ENCODE measurements at regions not wholly inside any gene's neighbourhood (a gene's known extent, or its start where the extent isn't known, plus 50 kb on each side); places are given as distances from the start of the nearest gene placed in this dataset.

DNA sequence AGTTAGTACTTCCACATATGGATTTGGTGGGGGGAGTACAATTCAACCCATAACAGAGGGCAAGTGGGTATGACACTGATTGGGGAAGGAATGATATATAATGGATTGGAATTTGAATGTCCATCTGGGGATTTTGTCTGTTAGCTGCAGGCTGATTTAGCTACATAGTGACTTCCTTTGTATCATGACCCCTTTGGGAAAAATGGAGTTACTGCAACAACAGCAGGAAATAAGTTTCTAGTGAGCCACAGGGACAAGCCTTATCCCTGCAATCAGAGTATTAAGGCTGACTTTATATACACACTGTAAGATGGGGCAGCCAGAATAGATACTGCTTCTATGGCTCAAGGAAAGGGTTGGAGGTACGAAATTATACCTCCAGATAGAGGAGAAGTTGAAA lies 404.4 kb upstream of the MEIS1 start:
- DNase-seq: no peak
- H3K79me2 ChIP-seq (ENCODE audit: control insufficient read depth, insufficient read depth, low read length, poor library complexity): no peaks in the 10 kb centered on the region
- H3K14ac ChIP-seq (ENCODE audit: low read length): no peak overlapping the region
- no peak overlapping the region for H4K8ac ChIP-seq (ENCODE audit: low read depth, low read length)
- no peak overlapping the region for H3K9ac ChIP-seq (ENCODE audit: low read length)
- H2BK12ac ChIP-seq (ENCODE audit: low read length): no peak overlapping the region
- no peak overlapping the region for H3K4ac ChIP-seq (ENCODE audit: low read depth, low read length)
- no peak overlapping the region for H4K91ac ChIP-seq (ENCODE audit: low read depth, low read length)
- H3K4me3 ChIP-seq (ENCODE audit: low read depth, low read length): no peak overlapping the region
- H3K36me3 ChIP-seq (ENCODE audit: control insufficient read depth in 1 of 2, insufficient read depth in 2 of 2, low read length in 2 of 2): no peaks in the 10 kb centered on the region
- no peak overlapping the region for H2BK120ac ChIP-seq (ENCODE audit: insufficient read depth, low read length, poor library complexity)
- H3K4me1 ChIP-seq (ENCODE audit: control insufficient read depth in 1 of 2, insufficient read depth in 2 of 2, low read length in 2 of 2): no peaks in the 10 kb centered on the region
- no peak overlapping the region for H3K27ac ChIP-seq (ENCODE audit: low read depth, low read length)
- no peaks in the 10 kb centered on the region for H3K9me3 ChIP-seq (ENCODE audit: insufficient read depth, low read depth, low read length)
- no peak overlapping the region for H2AFZ ChIP-seq (ENCODE audit: insufficient read depth, low read length, poor library complexity)
- WGBS (ENCODE audit: extremely low coverage, insufficient coverage, insufficient read length): no CpG with 5 or more reads among the region's 1 CpG
- no peaks in the 10 kb centered on the region for H3K79me1 ChIP-seq (ENCODE audit: low read length)
- no peak overlapping the region for H2BK5ac ChIP-seq (ENCODE audit: low read depth, low read length, poor library complexity)
- H4K12ac ChIP-seq (ENCODE audit: low read depth, low read length): no peak overlapping the region
- H3K27me3 ChIP-seq (ENCODE audit: insufficient read depth, low read length): no peaks in the 10 kb centered on the region
- H2AK5ac ChIP-seq (ENCODE audit: low read length): no peak overlapping the region
- no peak overlapping the region for H3K4me2 ChIP-seq (ENCODE audit: low read length)
- H3K23ac ChIP-seq (ENCODE audit: low read length): no peak overlapping the region
- no peak overlapping the region for H3K18ac ChIP-seq (ENCODE audit: low read length)

DNA sequence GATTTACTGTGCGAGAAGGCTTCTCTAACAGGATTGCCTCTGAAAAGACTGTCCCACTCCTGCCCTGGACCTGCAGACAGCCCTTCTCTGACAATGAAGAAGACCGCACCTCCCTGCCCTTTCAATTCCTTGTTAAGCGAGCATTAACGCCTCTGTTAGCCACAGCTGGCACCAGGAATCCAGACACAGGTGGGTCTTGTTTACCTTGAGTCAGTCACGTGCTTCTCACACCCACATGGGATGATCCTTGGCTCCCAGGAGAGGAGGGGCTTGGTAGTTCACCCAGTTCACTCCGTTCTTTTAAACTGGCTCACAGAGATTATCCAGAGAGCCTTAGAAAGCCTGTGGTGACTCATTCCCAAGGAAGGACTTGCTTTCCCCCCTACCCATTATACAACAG lies 410.5 kb upstream of the MEIS1 start:
- no peak overlapping the region for H3K14ac ChIP-seq (ENCODE audit: low read length)
- H2AK5ac ChIP-seq (ENCODE audit: low read length): no peak overlapping the region
- peaks cover 4% of the 10 kb centered on the region for H3K79me1 ChIP-seq (ENCODE audit: low read length)
- H3K4ac ChIP-seq (ENCODE audit: low read depth, low read length): no peak overlapping the region
- no peaks in the 10 kb centered on the region for H3K36me3 ChIP-seq (ENCODE audit: control insufficient read depth in 1 of 2, insufficient read depth in 2 of 2, low read length in 2 of 2)
- no peak overlapping the region for H3K9ac ChIP-seq (ENCODE audit: low read length)
- no peak overlapping the region for H2BK5ac ChIP-seq (ENCODE audit: low read depth, low read length, poor library complexity)
- H2AFZ ChIP-seq (ENCODE audit: insufficient read depth, low read length, poor library complexity): no peak overlapping the region
- no peaks in the 10 kb centered on the region for H3K79me2 ChIP-seq (ENCODE audit: control insufficient read depth, insufficient read depth, low read length, poor library complexity)
- H3K9me3 ChIP-seq (ENCODE audit: insufficient read depth, low read depth, low read length): no peaks in the 10 kb centered on the region
- H4K91ac ChIP-seq (ENCODE audit: low read depth, low read length): no peak overlapping the region
- H3K27me3 ChIP-seq (ENCODE audit: insufficient read depth, low read length): no peaks in the 10 kb centered on the region
- peaks cover 4 to 6% of the 10 kb centered on the region in 2 experiments for H3K4me1 ChIP-seq (ENCODE audit: control insufficient read depth in 1 of 2, insufficient read depth in 2 of 2, low read length in 2 of 2)
- H2BK120ac ChIP-seq (ENCODE audit: insufficient read depth, low read length, poor library complexity): no peak overlapping the region
- H4K12ac ChIP-seq (ENCODE audit: low read depth, low read length): no peak overlapping the region
- no peak overlapping the region for H4K8ac ChIP-seq (ENCODE audit: low read depth, low read length)
- no peak for DNase-seq
- H3K27ac ChIP-seq (ENCODE audit: low read depth, low read length): no peak overlapping the region
- H3K4me3 ChIP-seq (ENCODE audit: low read depth, low read length): no peak overlapping the region
- H3K18ac ChIP-seq (ENCODE audit: low read length): no peak overlapping the region
- no CpG with 5 or more reads among the region's 6 CpGs for WGBS (ENCODE audit: extremely low coverage, insufficient coverage, insufficient read length)
- H3K4me2 ChIP-seq (ENCODE audit: low read length): no peak overlapping the region
- peak overlapping the region; percentile 5 for H2BK12ac ChIP-seq (ENCODE audit: low read length)
- no peak overlapping the region for H3K23ac ChIP-seq (ENCODE audit: low read length)

DNA sequence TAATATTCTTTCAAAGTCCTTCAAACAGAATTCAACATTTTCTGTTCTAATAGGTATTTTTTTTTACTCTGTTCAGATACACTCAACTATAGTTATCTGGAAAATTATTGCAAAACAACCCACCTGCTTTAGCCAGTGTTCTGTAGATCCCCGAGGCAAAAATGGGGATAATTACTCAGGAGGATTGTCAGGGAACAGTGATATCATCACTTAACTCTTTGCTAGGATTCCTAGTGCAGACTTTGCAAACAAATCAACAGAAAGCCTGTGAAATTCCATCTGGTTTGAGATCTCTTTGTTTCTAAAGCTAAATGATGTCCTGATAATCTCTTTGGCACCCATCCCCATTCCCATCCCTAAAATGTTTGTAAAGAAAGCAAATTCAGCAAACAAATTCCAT lies 413.6 kb upstream of the MEIS1 start:
- no peak overlapping the region for H4K12ac ChIP-seq (ENCODE audit: low read depth, low read length)
- H3K27me3 ChIP-seq (ENCODE audit: insufficient read depth, low read length): no peaks in the 10 kb centered on the region
- no peak overlapping the region for H3K14ac ChIP-seq (ENCODE audit: low read length)
- no peak overlapping the region for H3K27ac ChIP-seq (ENCODE audit: low read depth, low read length)
- no peaks in the 10 kb centered on the region for H3K9me3 ChIP-seq (ENCODE audit: insufficient read depth, low read depth, low read length)
- H4K8ac ChIP-seq (ENCODE audit: low read depth, low read length): no peak overlapping the region
- H3K36me3 ChIP-seq (ENCODE audit: control insufficient read depth in 1 of 2, insufficient read depth in 2 of 2, low read length in 2 of 2): no peaks in the 10 kb centered on the region
- peak; percentile 10 to 70 for DNase-seq
- H3K4ac ChIP-seq (ENCODE audit: low read depth, low read length): no peak overlapping the region
- no peak overlapping the region for H2BK12ac ChIP-seq (ENCODE audit: low read length)
- H3K23ac ChIP-seq (ENCODE audit: low read length): no peak overlapping the region
- peaks cover 8 to 10% of the 10 kb centered on the region in 2 experiments for H3K4me1 ChIP-seq (ENCODE audit: control insufficient read depth in 1 of 2, insufficient read depth in 2 of 2, low read length in 2 of 2)
- H3K79me1 ChIP-seq (ENCODE audit: low read length): peaks cover 4% of the 10 kb centered on the region
- no peak overlapping the region for H3K9ac ChIP-seq (ENCODE audit: low read length)
- H4K91ac ChIP-seq (ENCODE audit: low read depth, low read length): no peak overlapping the region
- no peak overlapping the region for H3K18ac ChIP-seq (ENCODE audit: low read length)
- WGBS (ENCODE audit: extremely low coverage, insufficient coverage, insufficient read length): no CpG with 5 or more reads among the region's 1 CpG
- H3K79me2 ChIP-seq (ENCODE audit: control insufficient read depth, insufficient read depth, low read length, poor library complexity): no peaks in the 10 kb centered on the region
- H3K4me3 ChIP-seq (ENCODE audit: low read depth, low read length): no peak overlapping the region
- H2BK5ac ChIP-seq (ENCODE audit: low read depth, low read length, poor library complexity): no peak overlapping the region
- no peak overlapping the region for H2AFZ ChIP-seq (ENCODE audit: insufficient read depth, low read length, poor library complexity)
- H2BK120ac ChIP-seq (ENCODE audit: insufficient read depth, low read length, poor library complexity): no peak overlapping the region
- H2AK5ac ChIP-seq (ENCODE audit: low read length): no peak overlapping the region
- no peak overlapping the region for H3K4me2 ChIP-seq (ENCODE audit: low read length)

DNA sequence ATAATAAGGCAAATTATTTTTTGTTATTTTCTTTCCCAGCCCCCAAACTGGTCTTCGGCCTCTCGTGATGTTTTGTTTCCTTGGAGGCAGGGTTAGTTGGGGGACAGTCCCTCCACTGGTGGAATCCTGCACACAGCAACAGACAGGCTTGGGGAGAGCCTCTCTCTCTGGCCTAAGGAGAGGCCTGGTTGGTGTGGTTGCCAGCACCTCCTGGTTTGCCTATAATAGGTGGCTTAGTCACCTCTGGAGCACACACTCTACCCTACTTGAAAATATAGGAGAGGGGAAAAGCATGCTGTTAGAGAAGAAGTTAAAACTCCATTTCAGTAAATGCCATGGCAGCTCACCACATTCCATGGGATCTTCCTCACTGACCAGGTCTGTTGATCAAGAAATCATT lies 417.2 kb upstream of the MEIS1 start:
- H3K23ac ChIP-seq (ENCODE audit: low read length): no peak overlapping the region
- no peak overlapping the region for H2AK5ac ChIP-seq (ENCODE audit: low read length)
- no peaks in the 10 kb centered on the region for H3K27me3 ChIP-seq (ENCODE audit: insufficient read depth, low read length)
- H3K36me3 ChIP-seq (ENCODE audit: control insufficient read depth in 1 of 2, insufficient read depth in 2 of 2, low read length in 2 of 2): no peaks in the 10 kb centered on the region
- no peak overlapping the region for H2BK5ac ChIP-seq (ENCODE audit: low read depth, low read length, poor library complexity)
- no peak overlapping the region for H3K9ac ChIP-seq (ENCODE audit: low read length)
- H3K79me1 ChIP-seq (ENCODE audit: low read length): peaks cover 4% of the 10 kb centered on the region
- no peak overlapping the region for H3K4ac ChIP-seq (ENCODE audit: low read depth, low read length)
- H4K12ac ChIP-seq (ENCODE audit: low read depth, low read length): no peak overlapping the region
- no peaks in the 10 kb centered on the region for H3K79me2 ChIP-seq (ENCODE audit: control insufficient read depth, insufficient read depth, low read length, poor library complexity)
- peak overlapping the region; percentile 21 for H4K8ac ChIP-seq (ENCODE audit: low read depth, low read length)
- no peak for DNase-seq
- H2BK12ac ChIP-seq (ENCODE audit: low read length): peak overlapping the region; percentile 67
- no CpG with 5 or more reads among the region's 2 CpGs for WGBS (ENCODE audit: extremely low coverage, insufficient coverage, insufficient read length)
- no peaks in the 10 kb centered on the region for H3K9me3 ChIP-seq (ENCODE audit: insufficient read depth, low read depth, low read length)
- H2AFZ ChIP-seq (ENCODE audit: insufficient read depth, low read length, poor library complexity): no peak overlapping the region
- H2BK120ac ChIP-seq (ENCODE audit: insufficient read depth, low read length, poor library complexity): no peak overlapping the region
- no peak overlapping the region for H3K4me3 ChIP-seq (ENCODE audit: low read depth, low read length)
- H3K4me1 ChIP-seq (ENCODE audit: control insufficient read depth in 1 of 2, insufficient read depth in 2 of 2, low read length in 2 of 2): peaks cover 6 to 8% of the 10 kb centered on the region in 2 experiments
- no peak overlapping the region for H3K4me2 ChIP-seq (ENCODE audit: low read length)
- H4K91ac ChIP-seq (ENCODE audit: low read depth, low read length): no peak overlapping the region
- peak overlapping the region; percentile 11 for H3K14ac ChIP-seq (ENCODE audit: low read length)
- H3K27ac ChIP-seq (ENCODE audit: low read depth, low read length): no peak overlapping the region
- H3K18ac ChIP-seq (ENCODE audit: low read length): no peak overlapping the region
